GM12873 (cell line): ENCODE measurements at regions not wholly inside any gene's neighbourhood (a gene's known extent, or its start where the extent isn't known, plus 50 kb on each side); places are given as distances from the start of the nearest gene placed in this dataset.

Experiments used
- CTCF ChIP-seq: IDR thresholded peaks from 2 replicates; pipeline ENCODE4 v1.5.1; 2012; ENCODE audit warnings: low read depth, mild to moderate bottlenecking, moderate library complexity, low read length, control low read depth; ENCODE audit not compliant: insufficient read depth; ENCODE audit errors: missing control alignments

- TF ChIP-seq CTCF: no peak
Measured at GRCh38 chr10:127657056-127657455, 79.9 kb upstream of the FOXI2 start.

- no peak for TF ChIP-seq CTCF
Measured at GRCh38 chr10:127678091-127678490, 58.9 kb upstream of the FOXI2 start.

- peak; percentile 51 for TF ChIP-seq CTCF
Measured at GRCh38 chr10:127679642-127680255, 57.2 kb upstream of the FOXI2 start.
